Prostate gland (tissue), 2 donors: ENCODE measurements at regions not wholly inside any gene's neighbourhood (a gene's known extent, or its start where the extent isn't known, plus 50 kb on each side); places are given as distances from the start of the nearest gene placed in this dataset.
"Not testable (repeated sequence)": the region's sequence is repeated elsewhere in the genome, so short reads cannot be mapped to it uniquely, and the experiment has no call there.

Experiments used
- DNase-seq: peaks from one replicate; pipeline ENCODE4 v3.0.0-alpha.2; 2019; ENCODE audit warnings: low spot score
- H3K27ac ChIP-seq, 2 donors: fragments of 200-600 bp; sonication (generic); 2 replicates each; pipeline ENCODE4 v1.5.1; 2017 to 2019
- H3K27me3 ChIP-seq: fragments of 200-600 bp; sonication (generic); replicated peaks from 2 replicates; pipeline ENCODE4 v1.5.1; 2019; ENCODE audit not compliant: insufficient read depth
- H3K36me3 ChIP-seq, 2 donors: fragments of 200-600 bp; sonication (generic); 1 replicate in 1 of 2; 2 replicates in 1 of 2; pipeline versions ENCODE4 v1.5.1 to v1.8.1; 2017 to 2019
- H3K4me1 ChIP-seq: fragments of 200-600 bp; sonication (generic); replicated peaks from 2 replicates; pipeline ENCODE4 v1.5.1; 2019
- H3K4me3 ChIP-seq, 2 donors: fragments of 200-600 bp; sonication (generic); 2 replicates each; pipeline ENCODE4 v1.5.1; 2017 to 2019
- H3K9me3 ChIP-seq: fragments of 200-600 bp; sonication (generic); 2 replicates; pipeline ENCODE4 v1.5.1; 2017
- POLR2A ChIP-seq: fragments of 450-650 bp; IDR thresholded peaks from one replicate; pipeline ENCODE4 v1.6.1; 2016; ENCODE audit warnings: antibody characterized with exemption, mild to moderate bottlenecking
- POLR2AphosphoS5 ChIP-seq: sonication (generic); formaldehyde crosslinking; IDR thresholded peaks from one replicate; pipeline ENCODE4 v1.6.1; 2017; ENCODE audit warnings: antibody characterized with exemption
- WGBS: methylation state at CpG from one replicate; pipeline ENCODE4 v1.1.5; 2018; 5-methylcytosine and 5-hydroxymethylcytosine counted together
- intact Hi-C: fragments of 100-400 bp; cut with DNase I; formaldehyde crosslinking; loops from one replicate; pipeline ENCODE4 v1.14.2; 2022
- TF ChIP-seq, protein P1 (sequence below), 4 experiments: fragments of 200-600 bp in 2 of 4; fragments of 450-650 bp in 2 of 4; sonication (generic) in 2 of 4; IDR thresholded peaks; 1 replicate in 3 of 4; 2 replicates in 1 of 4; pipeline ENCODE4 v1.5.1; 2016 to 2019; ENCODE audit warnings: antibody characterized with exemption in 4 of 4, mild to moderate bottlenecking in 2 of 4, moderate library complexity in 2 of 4

DNA sequence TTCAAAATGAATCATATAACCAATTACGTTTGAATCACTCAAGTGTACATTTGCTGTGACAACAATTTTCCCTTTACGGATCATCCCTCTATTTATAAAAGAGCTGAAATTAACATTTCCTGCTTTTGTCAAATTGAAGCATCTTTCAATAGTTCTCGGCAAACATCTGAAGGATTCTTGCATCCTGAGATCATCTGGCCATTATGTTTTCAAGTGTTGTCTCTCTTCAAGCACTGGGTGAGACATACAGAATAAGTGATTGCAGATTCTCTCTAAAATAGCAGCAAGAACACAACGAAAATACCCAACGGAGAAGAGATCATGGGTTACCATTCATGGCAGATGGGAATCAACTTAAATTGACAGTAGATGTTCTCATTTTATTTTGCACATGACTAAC, 283.4 kb upstream of the GRAMD2B start:
- no peaks in the 10 kb centered on the region for H3K36me3 ChIP-seq
- 60% methylated on average over 5 of the region's 5 CpGs for WGBS
- TF ChIP-seq, protein P1, sequence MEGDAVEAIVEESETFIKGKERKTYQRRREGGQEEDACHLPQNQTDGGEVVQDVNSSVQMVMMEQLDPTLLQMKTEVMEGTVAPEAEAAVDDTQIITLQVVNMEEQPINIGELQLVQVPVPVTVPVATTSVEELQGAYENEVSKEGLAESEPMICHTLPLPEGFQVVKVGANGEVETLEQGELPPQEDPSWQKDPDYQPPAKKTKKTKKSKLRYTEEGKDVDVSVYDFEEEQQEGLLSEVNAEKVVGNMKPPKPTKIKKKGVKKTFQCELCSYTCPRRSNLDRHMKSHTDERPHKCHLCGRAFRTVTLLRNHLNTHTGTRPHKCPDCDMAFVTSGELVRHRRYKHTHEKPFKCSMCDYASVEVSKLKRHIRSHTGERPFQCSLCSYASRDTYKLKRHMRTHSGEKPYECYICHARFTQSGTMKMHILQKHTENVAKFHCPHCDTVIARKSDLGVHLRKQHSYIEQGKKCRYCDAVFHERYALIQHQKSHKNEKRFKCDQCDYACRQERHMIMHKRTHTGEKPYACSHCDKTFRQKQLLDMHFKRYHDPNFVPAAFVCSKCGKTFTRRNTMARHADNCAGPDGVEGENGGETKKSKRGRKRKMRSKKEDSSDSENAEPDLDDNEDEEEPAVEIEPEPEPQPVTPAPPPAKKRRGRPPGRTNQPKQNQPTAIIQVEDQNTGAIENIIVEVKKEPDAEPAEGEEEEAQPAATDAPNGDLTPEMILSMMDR (IDR thresholded peaks at IDR 0.05), result no peak
- TF ChIP-seq POLR2AphosphoS5 (no peak), POLR2A (no peak)
- H3K9me3 ChIP-seq, result no peaks in the 10 kb centered on the region
- no peak overlapping the region for H3K27ac ChIP-seq
- intact Hi-C loops, result no loop called here
- no peaks in the 10 kb centered on the region for H3K27me3 ChIP-seq
- no peak for DNase-seq
- no peak overlapping the region for H3K4me3 ChIP-seq
- H3K4me1 ChIP-seq, result no peaks in the 10 kb centered on the region

DNA sequence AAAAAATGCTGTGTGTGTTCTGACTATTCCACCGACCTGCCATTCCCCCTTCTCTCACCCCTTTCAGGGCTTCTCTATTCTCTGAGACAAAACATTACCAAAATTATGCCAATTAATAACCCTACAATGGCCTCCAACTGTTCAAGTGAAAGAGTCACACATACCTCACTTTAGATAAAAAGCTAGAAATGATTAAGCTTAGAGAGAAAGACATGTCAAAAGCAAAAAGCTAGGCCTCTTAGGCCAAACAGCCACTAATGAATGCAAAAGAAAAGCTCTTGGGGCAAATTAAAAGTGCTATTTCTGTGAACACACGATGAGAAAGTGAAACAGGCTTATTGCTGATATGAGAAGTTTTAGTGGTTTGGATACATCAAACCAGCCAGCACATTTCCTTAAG, 279.6 kb upstream of the GRAMD2B start:
- H3K4me1 ChIP-seq, result no peaks in the 10 kb centered on the region
- H3K27me3 ChIP-seq, result no peaks in the 10 kb centered on the region
- no peaks in the 10 kb centered on the region for H3K9me3 ChIP-seq
- H3K27ac ChIP-seq, result no peak overlapping the region
- WGBS, result 87% methylated on average over 2 of the region's 2 CpGs
- no peaks in the 10 kb centered on the region for H3K36me3 ChIP-seq
- DNase-seq, result no peak
- intact Hi-C loops, result no loop called here
- H3K4me3 ChIP-seq, result no peak overlapping the region
- TF ChIP-seq POLR2A, result no peak
- TF ChIP-seq, protein P1 (IDR thresholded peaks at IDR 0.05), result no peak
- no peak for TF ChIP-seq POLR2AphosphoS5

DNA sequence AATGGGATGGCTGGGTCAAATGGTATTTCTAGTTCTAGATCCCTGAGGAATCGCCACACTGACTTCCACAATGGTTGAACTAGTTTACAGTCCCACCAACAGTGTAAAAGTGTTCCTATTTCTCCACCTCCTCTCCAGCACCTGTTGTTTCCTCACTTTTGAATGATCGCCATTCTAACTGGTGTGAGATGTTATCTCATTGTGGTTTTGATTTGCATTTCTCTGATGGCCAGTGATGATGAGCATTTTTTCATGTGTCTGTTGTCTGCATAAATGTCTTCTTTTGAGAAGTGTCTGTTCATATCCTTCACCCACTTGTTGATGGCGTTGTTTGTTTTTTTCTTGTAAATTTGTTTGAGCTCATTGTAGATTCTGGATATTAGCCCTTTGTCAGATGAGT, 272.9 kb upstream of the GRAMD2B start:
- H3K27me3 ChIP-seq, H3K9me3 ChIP-seq, H3K27ac ChIP-seq, H3K4me3 ChIP-seq, DNase-seq, H3K36me3 ChIP-seq, H3K4me1 ChIP-seq, intact Hi-C loops: not testable (repeated sequence)
- WGBS, result 94% methylated on average over 3 of the region's 3 CpGs

GRCh38 chr5:126155298-126155697, 267.9 kb upstream of the GRAMD2B start:
- H3K4me1 ChIP-seq, H3K36me3 ChIP-seq, intact Hi-C loops, H3K9me3 ChIP-seq, H3K4me3 ChIP-seq, H3K27me3 ChIP-seq, H3K27ac ChIP-seq, DNase-seq: not testable (repeated sequence)
- 93% methylated on average over 8 of the region's 12 CpGs for WGBS

DNA sequence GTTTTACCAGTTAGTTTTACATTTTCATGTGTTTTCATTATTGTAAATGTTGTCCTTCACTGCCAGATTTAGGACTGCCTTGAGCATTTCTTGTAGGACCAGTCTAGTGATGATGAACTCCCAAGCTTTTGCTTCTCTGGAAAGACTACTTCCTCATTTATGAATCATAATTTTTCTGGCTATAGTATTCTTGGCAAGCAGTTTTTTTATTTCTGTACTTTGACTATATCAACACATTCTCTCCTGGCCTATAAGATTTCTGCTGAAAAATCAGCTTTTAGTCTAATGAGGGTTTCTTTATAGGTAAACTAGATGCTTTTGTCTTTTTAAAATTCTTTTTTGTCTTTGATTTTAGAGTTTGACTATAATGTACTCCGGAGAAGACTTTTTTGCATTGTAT, 256.8 kb upstream of the GRAMD2B start:
- DNase-seq, result no peak
- Histone ChIP-seq H3K27me3 (no peaks in the 10 kb centered on the region), H3K36me3 (no peaks in the 10 kb centered on the region), H3K27ac (no peak overlapping the region), H3K9me3 (no peaks in the 10 kb centered on the region), H3K4me1 (no peaks in the 10 kb centered on the region), H3K4me3 (no peak overlapping the region)
- intact Hi-C loops, result no loop called here
- TF ChIP-seq, protein P1 (IDR thresholded peaks at IDR 0.05), result no peak
- TF ChIP-seq POLR2AphosphoS5, result no peak
- no peak for TF ChIP-seq POLR2A
- WGBS, result 98% methylated on average over 1 of the region's 1 CpG

DNA sequence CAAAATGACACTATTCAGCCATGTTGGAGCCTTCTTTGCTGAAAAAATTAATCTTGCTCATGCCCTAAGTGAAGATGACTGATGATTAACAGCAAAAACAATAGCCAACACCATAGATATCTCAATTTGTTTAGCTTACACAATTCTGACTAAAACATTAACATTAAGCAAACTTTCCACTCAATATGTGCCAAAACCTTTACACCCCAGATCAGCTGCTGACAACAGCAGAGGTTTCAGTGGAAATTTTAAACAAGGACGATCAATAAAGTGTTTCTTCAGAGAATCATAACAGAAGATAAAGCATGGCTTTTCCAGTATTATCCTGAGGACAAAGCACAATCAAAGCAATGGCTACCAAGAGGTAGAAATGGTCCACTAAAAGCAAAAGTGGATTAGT, 254.4 kb upstream of the GRAMD2B start:
- TF ChIP-seq, protein P1 (IDR thresholded peaks at IDR 0.05), result no peak
- TF ChIP-seq POLR2A (no peak), POLR2AphosphoS5 (no peak)
- WGBS, result 95% methylated on average over 1 of the region's 1 CpG
- Histone ChIP-seq H3K27ac (no peak overlapping the region), H3K4me3 (no peak overlapping the region), H3K36me3 (no peaks in the 10 kb centered on the region), H3K27me3 (no peaks in the 10 kb centered on the region), H3K9me3 (no peaks in the 10 kb centered on the region), H3K4me1 (no peaks in the 10 kb centered on the region)
- no peak for DNase-seq
- intact Hi-C loops, result no loop called here
